OCI-LY7 (cell line): ENCODE measurements at regions not wholly inside any gene's neighbourhood (a gene's known extent, or its start where the extent isn't known, plus 50 kb on each side); places are given as distances from the start of the nearest gene placed in this dataset.

Experiments used
- CTCF ChIP-seq: fragments of 200-600 bp; sonication (generic); conservative IDR thresholded peaks from 2 replicates; pipeline ENCODE4 v1.5.1; 2014; ENCODE audit warnings: mild to moderate bottlenecking, antibody characterized with exemption, low read length, moderate library complexity, mixed read lengths
- EZH2phosphoT487 ChIP-seq: fragments of 200-600 bp; sonication (generic); IDR thresholded peaks from 2 replicates; pipeline ENCODE4 v1.6.1; 2018; ENCODE audit warnings: low read depth, borderline replicate concordance, mild to moderate bottlenecking, mixed run types, antibody characterized with exemption, low read length, moderate library complexity, mixed read lengths

- TF ChIP-seq CTCF: no peak
- TF ChIP-seq EZH2phosphoT487: no peak
Observed at GRCh38 chr14:97104029-97104428, 306.8 kb downstream of the VRK1 start.
